HG03565 (cell line): ENCODE measurements at regions not wholly inside any gene's neighbourhood (a gene's known extent, or its start where the extent isn't known, plus 50 kb on each side); places are given as distances from the start of the nearest gene placed in this dataset.
"Not testable (repeated sequence)": the region's sequence is repeated elsewhere in the genome, so short reads cannot be mapped to it uniquely, and the experiment has no call there.

Source experiments
- ATAC-seq: cut with Tn5 transposase; IDR thresholded peaks from one replicate; pipeline ENCODE4 v1.9.1; 2021; ENCODE audit warnings: mild to moderate bottlenecking, moderate library complexity; ENCODE audit not compliant: unreplicated experiment

DNA sequence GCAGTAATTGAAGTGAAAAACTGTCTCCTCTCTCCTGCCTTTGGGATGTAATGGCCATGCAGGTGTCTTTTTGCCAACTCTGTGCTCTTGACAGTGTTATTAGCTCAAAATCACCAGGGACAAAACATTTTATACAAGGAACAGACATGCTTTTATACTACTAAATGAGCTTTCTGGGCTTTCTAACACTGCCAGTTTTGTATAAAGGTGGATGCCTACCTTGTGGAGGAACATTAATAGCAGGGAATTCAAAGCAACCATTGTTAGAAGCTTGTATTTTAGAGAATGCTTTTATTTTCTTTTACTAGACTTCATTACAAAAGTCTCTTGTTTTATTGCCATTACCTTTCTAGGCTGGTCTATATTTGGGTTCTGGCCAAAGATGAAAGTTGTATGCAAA, 54.7 kb upstream of the ARSJ start:
- ATAC-seq = no peak

- no peak for ATAC-seq
Observed at GRCh38 chr4:114036426-114036825, 57.0 kb upstream of the ARSJ start.

DNA sequence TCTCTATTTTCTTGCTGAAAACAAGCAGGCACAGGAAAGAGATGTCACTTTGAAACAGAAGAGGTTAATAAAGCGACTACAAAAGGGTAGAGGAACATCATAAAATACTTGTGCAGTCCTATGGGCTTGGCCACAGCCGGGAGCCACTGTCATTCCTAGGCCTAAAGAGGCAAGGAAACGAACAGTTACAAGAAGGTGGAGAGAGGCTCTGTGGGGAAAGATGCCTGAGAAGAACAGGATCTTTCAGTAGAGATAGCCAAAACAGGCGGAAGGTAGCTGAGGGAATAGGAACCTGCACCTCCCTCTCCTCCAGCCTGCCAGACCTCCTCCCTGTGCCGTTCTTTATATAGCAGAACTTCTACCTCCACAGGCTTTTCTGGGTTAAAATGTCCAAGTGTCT, 57.4 kb upstream of the ARSJ start:
- no peak for ATAC-seq

DNA sequence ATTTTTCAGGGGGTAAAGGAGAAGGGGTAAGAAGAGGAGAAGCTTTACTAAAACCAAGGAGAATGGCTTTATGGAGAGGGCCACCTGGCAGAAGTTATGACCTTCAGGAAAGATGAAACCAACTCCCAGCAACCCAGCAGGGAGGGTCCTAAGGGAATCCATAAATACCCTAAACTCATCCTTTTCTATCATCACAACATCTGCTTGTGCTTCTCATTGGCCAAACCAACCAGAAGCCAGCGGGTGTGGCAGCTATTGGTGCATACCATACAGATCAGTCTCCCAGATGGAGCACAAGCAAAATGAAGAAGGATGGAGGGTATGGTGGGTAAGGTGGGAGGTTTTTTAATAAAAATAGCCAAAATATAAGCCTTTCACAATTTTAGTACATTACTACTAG, 58.5 kb upstream of the ARSJ start:
- ATAC-seq = no peak

- no peak for ATAC-seq
Observed at GRCh38 chr4:114038762-114039387, 59.4 kb upstream of the ARSJ start.

GRCh38 chr4:114040319-114041116, 61.1 kb upstream of the ARSJ start:
- ATAC-seq = peak; percentile 87

DNA sequence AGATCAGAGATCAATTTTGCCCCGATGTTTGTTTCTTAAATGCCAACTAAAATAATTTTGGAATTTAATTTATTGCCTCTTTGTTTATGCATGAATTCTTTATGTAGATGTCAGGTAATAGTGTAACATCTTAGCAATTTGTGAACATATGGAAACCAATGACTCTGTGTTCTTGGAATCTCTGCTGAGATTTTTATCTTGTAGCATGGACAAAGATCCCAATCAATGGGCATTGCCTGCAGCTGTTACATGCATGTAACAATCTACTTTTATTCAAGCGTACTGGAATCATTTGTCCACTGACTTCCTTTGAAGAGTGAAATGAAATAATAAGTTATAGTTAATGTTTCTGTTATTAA, 61.6 kb upstream of the ARSJ start:
- ATAC-seq = no peak

DNA sequence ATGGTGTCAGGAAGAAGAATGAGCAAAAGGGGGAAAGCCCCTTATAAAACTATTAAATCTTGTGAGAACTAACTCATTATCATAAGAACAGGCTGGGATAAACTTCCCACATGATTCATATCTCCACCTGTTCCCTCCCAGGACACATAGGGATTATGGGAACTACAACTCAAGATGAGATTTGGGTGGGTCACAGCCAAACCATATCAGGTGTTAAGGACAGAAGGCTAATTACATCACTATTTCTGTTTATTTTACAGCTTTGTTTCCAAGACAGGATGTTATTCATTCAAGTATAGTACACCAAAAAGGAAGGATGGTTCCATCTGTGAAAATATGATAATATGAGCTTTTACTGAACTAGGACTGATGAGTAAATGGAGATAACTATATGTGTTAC, 63.7 kb upstream of the ARSJ start:
- no peak for ATAC-seq

DNA sequence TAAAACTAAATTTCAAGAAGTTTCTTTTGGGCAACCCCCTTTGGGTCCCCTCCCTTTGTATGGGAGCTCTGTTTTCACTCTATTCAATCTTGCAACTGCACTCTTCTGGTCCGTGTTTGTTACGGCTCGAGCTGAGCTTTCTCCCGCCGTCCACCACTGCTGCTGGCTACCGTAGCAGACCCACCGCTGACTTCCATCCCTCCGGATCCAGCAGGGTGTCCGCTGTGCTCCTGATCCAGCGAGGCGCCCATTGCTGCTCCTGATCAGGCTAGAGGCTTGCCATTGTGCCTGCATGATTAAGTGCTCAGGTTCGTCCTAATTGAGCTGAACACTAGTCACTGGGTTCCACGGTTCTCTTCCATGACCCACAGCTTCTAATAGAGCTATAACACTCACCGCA, 64.9 kb upstream of the ARSJ start:
- not testable (repeated sequence) for ATAC-seq

DNA sequence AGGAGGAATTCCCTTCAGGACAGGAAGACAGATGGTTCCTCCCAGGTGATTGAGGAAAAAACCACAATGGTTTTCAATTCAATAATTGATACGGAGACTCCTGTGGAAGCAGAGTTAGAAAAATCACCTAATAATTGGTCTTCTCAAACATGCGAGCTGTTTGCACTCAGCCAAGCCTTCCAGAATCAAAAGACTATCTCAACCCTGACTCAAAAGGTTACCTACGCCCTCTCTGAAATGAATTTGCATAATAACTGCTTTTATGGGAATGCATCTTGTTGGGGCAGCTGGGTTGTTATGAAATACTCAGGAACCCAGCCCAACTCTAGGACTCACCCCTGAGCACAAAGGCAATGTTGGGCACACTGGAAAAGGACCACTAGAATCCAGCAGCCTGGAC, 66.9 kb upstream of the ARSJ start:
- ATAC-seq = no peak

- ATAC-seq = not testable (repeated sequence)
Observed at GRCh38 chr4:114048154-114048553, 68.7 kb upstream of the ARSJ start.

GRCh38 chr4:114052227-114052626, 72.8 kb upstream of the ARSJ start:
- no peak for ATAC-seq

DNA sequence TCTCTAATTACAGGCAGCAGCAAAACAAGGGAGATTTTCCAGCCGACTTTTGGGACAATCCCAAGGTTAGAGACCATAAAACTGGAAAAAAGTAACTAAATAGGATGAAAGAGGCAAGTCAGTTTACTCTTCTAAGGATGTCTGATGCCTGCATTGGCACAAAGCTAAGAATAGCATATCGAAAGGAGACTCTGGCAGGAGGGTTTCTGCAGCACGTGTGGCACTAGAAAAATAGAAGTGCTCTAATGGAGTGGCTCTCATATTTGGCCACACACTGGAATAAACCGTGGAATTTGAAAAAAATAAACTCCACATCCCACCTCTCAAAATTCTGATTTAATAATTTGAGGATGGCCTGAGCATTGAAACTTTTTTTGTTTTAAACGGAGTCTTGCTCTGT, 77.2 kb upstream of the ARSJ start:
- no peak for ATAC-seq

- no peak for ATAC-seq
Observed at GRCh38 chr4:114057746-114058145, 78.3 kb upstream of the ARSJ start.

GRCh38 chr4:114062499-114062898, 83.1 kb upstream of the ARSJ start:
- ATAC-seq = no peak

GRCh38 chr4:114072781-114073180, 93.3 kb upstream of the ARSJ start:
- ATAC-seq = no peak

GRCh38 chr4:114076899-114077570, 97.6 kb upstream of the ARSJ start:
- no peak for ATAC-seq

GRCh38 chr4:114077610-114078009, 98.2 kb upstream of the ARSJ start:
- ATAC-seq = no peak

DNA sequence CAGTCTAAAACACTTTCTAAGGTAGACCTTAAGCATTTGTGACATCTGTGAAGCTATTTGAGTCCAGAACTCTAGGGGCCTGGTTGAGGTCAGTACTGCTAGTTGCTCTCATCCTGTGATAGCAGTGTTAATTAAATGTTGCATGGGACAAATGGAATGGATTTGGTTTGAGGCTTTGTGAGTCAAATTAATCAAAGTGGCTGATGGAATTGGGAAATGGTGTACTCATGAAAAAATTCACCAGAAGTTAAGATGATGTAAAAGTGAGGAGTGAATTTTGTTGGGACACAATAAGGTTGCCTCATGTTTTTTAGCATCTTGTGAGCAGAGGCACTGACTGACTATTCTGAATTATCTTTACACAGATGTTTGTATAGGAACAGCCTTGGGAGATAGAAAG, 99.2 kb upstream of the ARSJ start:
- ATAC-seq = no peak

GRCh38 chr4:114081783-114082182, 102.3 kb upstream of the ARSJ start:
- no peak for ATAC-seq

DNA sequence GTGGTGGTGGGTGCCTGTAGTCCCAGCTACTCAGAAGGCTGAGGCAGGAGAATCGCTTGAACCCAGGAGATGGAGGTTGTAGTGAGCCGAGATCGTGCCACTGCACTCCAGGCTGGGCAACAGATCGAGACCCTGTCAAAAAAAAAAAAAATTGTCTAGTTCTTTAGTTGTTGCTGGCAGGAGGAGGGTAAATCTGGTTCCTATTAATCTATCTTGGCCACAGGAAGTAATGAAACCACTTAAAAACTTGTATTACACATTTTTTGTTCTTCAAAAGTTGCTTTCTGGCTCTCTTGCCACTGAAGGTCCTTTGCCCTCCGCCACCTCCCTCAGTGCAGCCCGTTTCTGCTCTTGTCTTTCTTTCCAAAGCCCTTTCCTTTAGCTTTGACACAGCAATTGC, 102.9 kb upstream of the ARSJ start:
- no peak for ATAC-seq
